ENCODE measurements at regions not wholly inside any gene's neighbourhood (a gene's known extent, or its start where the extent isn't known, plus 50 kb on each side); places are given as distances from the start of the nearest gene placed in this dataset.

- TF ChIP-seq CTCF (optimal IDR thresholded peaks at IDR 0.05 in 1 of 3, IDR thresholded peaks at IDR 0.05 in 1 of 3, conservative IDR thresholded peaks at IDR 0.05 in 1 of 3; ENCODE audit: extremely low read depth in 1 of 3, insufficient read depth in 2 of 3, low read length in 3 of 3) (no peak), EZH2 (IDR thresholded peaks at IDR 0.05; ENCODE audit: low read length) (no peak)
These were observed 1581.8 kb upstream of the WWC1 start for GRCh38 chr5:166709691-166710090.

All from keratinocyte (primary cell).